IPS-11a (cell line): ENCODE measurements at regions not wholly inside any gene's neighbourhood (a gene's known extent, or its start where the extent isn't known, plus 50 kb on each side); places are given as distances from the start of the nearest gene placed in this dataset.
"Not testable (repeated sequence)": the region's sequence is repeated elsewhere in the genome, so short reads cannot be mapped to it uniquely, and the experiment has no call there.

Experiments
- H3K4me3 ChIP-seq: one replicate; pipeline ENCODE4 v1.5.1; 2013; ENCODE audit warnings: low read depth, low read length, control low read depth

DNA sequence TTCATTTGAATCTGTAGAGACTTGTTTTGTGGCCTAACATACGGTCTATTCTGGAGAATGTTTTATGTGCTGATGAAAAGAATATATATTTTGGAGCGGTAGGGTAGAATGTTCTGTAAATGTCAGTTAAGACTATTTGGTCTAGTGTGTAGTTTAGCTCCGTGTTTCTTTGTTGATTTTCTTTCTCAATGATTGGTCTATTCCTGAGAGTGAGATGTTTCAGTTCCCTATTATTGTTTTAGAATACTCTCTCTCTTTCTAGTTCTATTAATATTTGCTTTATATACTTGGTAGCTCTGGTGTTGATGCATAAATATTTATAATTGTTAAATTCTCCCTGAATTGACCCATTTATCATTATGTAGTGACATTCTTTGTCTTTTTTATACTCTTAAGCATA, 236.5 kb downstream of the GLUD2 start:
- H3K4me3 ChIP-seq, result no peak overlapping the region

GRCh38 chrX:121298499-121298898, 251.1 kb downstream of the GLUD2 start:
- H3K4me3 ChIP-seq, result no peak overlapping the region

DNA sequence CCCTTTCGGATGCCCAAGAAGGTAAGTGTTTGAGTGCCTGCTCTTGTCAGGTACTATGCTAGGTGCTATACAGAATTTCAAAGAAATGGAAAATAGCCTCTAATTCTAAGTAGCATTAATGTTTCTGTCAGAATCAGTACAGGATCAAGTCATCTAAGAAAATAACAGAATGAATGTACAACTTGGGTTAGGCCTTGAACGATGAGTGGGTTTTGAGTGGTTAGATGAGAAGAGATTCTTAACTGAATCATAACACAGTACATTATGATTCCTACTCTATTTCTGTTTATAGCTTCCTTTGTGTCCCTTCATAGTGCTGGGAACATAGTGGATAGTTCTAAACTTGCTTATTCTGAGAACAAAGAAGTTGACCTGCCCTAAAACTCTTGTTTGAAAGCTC, 253.9 kb downstream of the GLUD2 start:
- H3K4me3 ChIP-seq, result no peak overlapping the region

GRCh38 chrX:121301822-121302221, 254.4 kb downstream of the GLUD2 start:
- H3K4me3 ChIP-seq, result no peak overlapping the region

GRCh38 chrX:121307449-121307848, 260.0 kb downstream of the GLUD2 start:
- no peak overlapping the region for H3K4me3 ChIP-seq

- H3K4me3 ChIP-seq, result no peak overlapping the region
Measured at GRCh38 chrX:121308276-121308805, 260.9 kb downstream of the GLUD2 start.

GRCh38 chrX:121310820-121311219, 263.4 kb downstream of the GLUD2 start:
- no peak overlapping the region for H3K4me3 ChIP-seq

- no peak overlapping the region for H3K4me3 ChIP-seq
Measured at GRCh38 chrX:121320441-121320840, 273.0 kb downstream of the GLUD2 start.

GRCh38 chrX:121322159-121322558, 274.7 kb downstream of the GLUD2 start:
- no peak overlapping the region for H3K4me3 ChIP-seq

- H3K4me3 ChIP-seq, result no peak overlapping the region
Measured at GRCh38 chrX:121323337-121323736, 275.9 kb downstream of the GLUD2 start.

GRCh38 chrX:121333942-121334341, 286.5 kb downstream of the GLUD2 start:
- H3K4me3 ChIP-seq, result no peak overlapping the region

DNA sequence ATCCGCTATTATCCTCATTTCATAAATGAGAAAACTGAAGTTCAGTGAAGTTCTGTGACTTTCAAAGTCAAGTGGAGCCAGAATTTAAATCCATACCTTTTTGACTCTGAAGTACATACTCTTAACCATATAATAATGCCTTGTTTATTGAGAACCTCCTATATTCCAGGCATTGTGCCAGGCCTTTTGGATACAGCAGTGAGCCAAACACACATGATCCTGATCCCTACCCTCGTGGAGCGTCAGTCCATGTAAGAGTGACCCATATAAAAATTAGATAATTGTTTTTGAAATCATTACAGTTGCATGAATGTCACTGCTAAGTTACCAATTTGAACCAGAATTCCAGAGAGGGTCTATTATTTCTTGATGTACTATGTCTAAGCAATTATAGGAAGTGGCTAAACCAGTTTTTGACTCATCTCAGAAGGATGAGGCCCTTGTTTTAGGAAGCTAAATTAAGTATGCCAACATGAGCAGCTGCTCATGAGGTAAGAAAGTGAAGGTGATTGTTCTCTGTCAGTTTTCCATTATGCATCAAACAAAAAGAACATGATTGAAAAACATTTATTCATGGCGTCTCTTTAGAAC, 289.5 kb downstream of the GLUD2 start:
- H3K4me3 ChIP-seq, result no peak overlapping the region

DNA sequence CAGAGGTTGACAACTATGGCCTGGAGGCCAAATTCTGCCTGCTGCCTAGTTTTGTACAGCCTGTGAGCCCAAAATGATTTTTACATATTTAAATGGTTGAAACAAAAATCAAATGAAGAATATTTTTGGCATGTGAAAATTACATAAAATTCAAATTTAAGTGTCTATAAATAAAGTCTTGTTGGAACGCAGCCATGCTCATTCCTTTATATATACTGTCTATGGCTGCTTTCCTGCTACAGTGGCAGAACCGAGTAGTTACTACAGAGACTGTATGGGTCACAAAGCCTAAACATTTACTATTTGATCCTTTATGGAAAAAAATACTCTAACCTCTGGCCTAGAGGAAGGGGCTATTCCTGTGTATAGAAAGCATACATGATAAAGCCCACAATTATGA, 290.4 kb downstream of the GLUD2 start:
- H3K4me3 ChIP-seq, result no peak overlapping the region

- no peak overlapping the region for H3K4me3 ChIP-seq
Measured at GRCh38 chrX:121349263-121349662, 301.9 kb downstream of the GLUD2 start.

- H3K4me3 ChIP-seq, result no peak overlapping the region
Measured at GRCh38 chrX:121356139-121356849, 308.9 kb downstream of the GLUD2 start.

- H3K4me3 ChIP-seq, result no peak overlapping the region
Measured at GRCh38 chrX:121356850-121357171, 309.4 kb downstream of the GLUD2 start.

DNA sequence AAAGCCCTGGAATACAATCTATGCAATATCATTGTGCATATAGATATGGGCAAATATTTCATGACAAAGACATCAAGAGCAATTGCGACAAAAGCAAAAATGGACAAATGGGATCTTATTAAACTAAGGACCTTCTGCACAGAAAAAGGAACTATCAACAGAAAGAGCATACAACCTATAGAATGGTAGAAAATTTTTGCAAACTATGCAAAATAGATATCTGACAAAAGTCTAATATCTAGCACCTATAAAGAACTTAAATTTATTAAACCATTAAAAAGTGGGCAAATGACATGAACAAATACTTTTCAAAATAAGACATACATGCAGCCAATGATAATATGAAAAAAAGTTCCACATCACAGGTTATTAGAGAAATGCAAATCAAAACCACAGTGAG, 312.9 kb downstream of the GLUD2 start:
- no peak overlapping the region for H3K4me3 ChIP-seq

DNA sequence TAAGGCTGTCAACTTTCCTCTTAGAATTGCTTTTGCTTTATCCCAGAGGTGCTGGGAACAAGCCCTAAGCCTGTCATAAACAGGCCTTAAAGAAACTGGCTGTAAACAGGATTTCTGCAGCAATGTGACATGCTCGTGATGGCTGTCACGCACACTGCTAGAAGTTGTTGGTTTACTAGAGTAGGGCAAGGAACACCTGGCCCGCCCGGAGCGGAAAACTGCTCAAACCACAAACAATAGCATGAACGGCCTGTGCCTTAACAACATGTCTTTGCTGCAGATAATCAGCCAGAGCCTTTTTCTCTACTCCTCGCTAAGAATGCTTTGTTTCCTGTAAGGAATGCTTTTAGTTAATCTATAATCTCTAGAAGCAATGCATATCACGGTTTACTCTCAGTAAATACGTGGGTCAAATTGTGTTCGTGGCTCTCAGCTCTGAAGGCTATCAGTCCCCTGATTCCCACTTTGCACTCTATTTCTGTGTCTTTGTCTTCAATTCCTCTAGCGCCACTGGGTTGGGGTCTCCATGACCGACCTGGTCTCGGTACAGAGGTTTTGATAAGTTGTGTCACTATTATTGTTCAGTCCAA, 318.3 kb downstream of the GLUD2 start:
- no peak overlapping the region for H3K4me3 ChIP-seq

DNA sequence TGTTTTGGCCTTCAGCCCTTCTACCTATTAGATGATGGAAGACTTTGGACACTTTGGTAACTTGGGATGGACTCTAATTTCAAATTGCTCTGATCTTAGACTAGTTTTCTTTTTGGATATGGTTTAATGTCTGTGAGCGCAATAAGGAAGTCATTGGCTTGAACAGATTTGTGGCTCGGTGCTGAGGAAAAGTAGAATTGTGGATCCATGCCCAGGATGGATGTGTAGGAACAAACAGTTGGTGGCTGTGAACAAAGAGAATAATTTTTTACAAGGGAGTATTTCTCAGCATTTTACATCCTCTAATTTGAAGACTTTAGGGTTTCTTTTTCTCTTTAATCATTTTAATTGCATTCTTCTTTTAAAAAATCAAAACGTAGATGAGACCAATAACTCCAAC, 327.1 kb downstream of the GLUD2 start:
- no peak overlapping the region for H3K4me3 ChIP-seq

- not testable (repeated sequence) for H3K4me3 ChIP-seq
Measured at GRCh38 chrX:121381915-121382314, 334.5 kb downstream of the GLUD2 start.

DNA sequence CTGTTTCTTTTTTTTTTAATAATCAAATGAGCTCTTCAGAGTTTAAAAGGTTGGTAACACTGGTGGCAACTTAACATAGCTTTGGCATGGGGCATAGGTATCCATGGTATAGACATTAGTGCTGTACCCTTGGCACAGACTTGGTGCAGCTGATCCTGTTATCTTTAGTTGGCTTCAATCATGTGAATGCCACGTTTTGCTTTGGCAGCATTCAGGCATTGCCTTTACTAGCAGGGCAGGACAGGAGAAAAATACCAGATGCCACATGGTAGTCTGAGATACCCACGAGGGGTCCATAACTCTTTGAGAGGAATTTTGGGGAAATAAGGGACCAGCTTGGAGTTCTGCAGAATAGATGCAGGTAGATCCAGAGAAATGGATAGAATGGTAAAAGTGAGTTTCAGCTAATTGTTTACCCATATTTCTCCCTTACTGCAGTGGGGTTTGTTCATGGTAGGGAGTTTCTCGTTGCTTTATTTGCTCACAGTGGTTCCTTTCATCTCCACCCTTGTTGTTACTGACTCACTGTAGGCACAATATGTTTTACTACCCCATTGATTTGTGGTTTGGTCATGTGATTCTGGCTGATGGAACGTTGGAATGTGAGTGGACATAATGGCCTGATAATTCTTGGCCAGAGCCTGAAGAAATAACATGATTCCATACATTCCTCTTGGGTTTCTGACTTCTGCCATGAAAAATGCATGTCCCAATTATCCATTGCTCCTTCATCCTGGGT, 342.7 kb downstream of the GLUD2 start:
- no peak overlapping the region for H3K4me3 ChIP-seq

DNA sequence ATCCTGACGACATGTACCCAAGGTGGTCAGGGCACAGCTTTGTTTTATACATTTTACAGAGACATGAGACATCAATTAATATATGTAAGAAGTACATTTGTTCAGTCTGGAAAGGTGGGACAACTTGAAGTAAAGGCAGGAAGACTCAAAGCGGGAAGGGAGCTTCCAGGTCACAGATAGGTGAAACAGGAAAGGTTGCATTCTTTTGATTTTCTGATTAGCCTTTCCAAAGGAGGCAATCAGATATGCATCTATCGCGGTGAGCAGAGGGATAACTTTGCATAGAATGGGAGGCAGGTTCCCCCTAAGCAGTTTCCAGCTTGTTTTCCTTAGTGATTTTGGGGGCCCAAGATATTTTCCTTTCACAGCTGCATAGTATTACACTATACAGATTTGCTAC, 358.4 kb downstream of the GLUD2 start:
- H3K4me3 ChIP-seq, result no peak overlapping the region
